ENCODE measurements at regions not wholly inside any gene's neighbourhood (a gene's known extent, or its start where the extent isn't known, plus 50 kb on each side); places are given as distances from the start of the nearest gene placed in this dataset.

DNA sequence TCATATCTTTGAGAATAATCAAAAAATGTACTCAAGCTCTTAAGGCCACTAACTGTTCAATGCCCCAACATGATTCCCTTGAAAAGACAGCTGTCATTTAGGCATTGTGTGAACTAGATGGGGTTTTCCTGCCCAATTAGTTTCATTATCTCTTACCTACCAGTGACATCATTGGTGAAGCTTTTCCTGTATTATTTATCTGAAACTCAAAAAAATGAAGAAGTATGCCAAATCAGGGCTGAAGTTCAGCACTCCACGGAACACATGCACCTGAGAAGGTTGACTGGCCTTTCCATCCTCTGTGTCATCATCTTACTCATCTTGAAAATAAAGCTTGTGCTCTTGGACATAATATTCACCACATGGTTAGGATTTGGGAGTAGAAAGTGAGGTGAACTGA, 126.4 kb downstream of the TXNL1 start:
- TF ChIP-seq POLR2AphosphoS5 (IDR thresholded peaks at IDR 0.05) (no peak), EP300 (IDR thresholded peaks at IDR 0.05) (no peak)

Measured in gastroesophageal sphincter (tissue), 2 donors.